Upper lobe of right lung (tissue), 1 donor: ENCODE measurements at regions not wholly inside any gene's neighbourhood (a gene's known extent, or its start where the extent isn't known, plus 50 kb on each side); places are given as distances from the start of the nearest gene placed in this dataset.
A peak's percentile ranks its signal among the peaks of the same experiment; 100 is the strongest.

Experiments
- ATAC-seq: fragments of 200-7000 bp; cut with Tn5 transposase; one replicate; pipeline ENCODE4 v1.9.1; 2020; ENCODE audit warnings: mild to moderate bottlenecking, moderate library complexity
- DNase-seq: peaks from one replicate; pipeline ENCODE4 v3.0.0-alpha.2; 2020
- H3K27ac ChIP-seq: fragments of 200-600 bp; one replicate; pipeline ENCODE4 v1.8.0; 2022
- H3K27me3 ChIP-seq: fragments of 200-600 bp; one replicate; pipeline ENCODE4 v1.8.0; 2022; ENCODE audit warnings: mild to moderate bottlenecking
- H3K36me3 ChIP-seq: fragments of 200-600 bp; one replicate; pipeline ENCODE4 v1.8.0; 2022
- H3K4me1 ChIP-seq: fragments of 200-600 bp; one replicate; pipeline ENCODE4 v1.8.0; 2022
- H3K4me3 ChIP-seq: fragments of 200-600 bp; one replicate; pipeline ENCODE4 v1.8.0; 2022; ENCODE audit warnings: mild to moderate bottlenecking
- H3K9me3 ChIP-seq: fragments of 200-600 bp; one replicate; pipeline ENCODE4 v1.8.0; 2022
- intact Hi-C: fragments of 100-400 bp; cut with DNase I; formaldehyde crosslinking; loops from one replicate; pipeline ENCODE4 v1.11.0; 2022
- TF ChIP-seq, protein P1 (sequence below): fragments of 200-600 bp; IDR thresholded peaks from one replicate; pipeline ENCODE4 v1.8.0; 2022; ENCODE audit warnings: antibody characterized with exemption
- donor health status: DM: no; HTN: yes; CAD: no; lungs with severe emphysema.

DNA sequence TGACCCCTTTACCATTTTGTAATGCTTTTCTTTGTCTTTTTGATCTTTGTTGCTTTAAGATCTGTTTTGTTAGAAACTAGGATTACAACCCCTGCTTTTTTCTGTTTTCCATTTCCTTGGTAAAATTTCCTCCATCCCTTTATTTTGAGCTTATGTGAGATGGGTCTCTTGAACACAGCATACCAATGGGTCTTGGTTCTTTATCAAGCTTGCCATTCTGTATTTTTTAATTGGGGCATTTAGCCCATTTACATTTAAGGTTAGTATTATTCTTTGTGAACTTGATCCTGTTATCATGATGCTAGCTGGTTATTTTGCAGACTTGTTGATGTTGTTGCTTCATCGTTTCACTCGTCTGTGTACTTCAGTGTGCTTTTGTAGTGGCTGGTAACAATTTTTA, 337.3 kb downstream of the SPATA31D1 start:
- no peak overlapping the region for H3K4me3 ChIP-seq
- intact Hi-C loops: no loop called here
- ATAC-seq (no peak), DNase-seq (no peak)
- TF ChIP-seq, protein P1, sequence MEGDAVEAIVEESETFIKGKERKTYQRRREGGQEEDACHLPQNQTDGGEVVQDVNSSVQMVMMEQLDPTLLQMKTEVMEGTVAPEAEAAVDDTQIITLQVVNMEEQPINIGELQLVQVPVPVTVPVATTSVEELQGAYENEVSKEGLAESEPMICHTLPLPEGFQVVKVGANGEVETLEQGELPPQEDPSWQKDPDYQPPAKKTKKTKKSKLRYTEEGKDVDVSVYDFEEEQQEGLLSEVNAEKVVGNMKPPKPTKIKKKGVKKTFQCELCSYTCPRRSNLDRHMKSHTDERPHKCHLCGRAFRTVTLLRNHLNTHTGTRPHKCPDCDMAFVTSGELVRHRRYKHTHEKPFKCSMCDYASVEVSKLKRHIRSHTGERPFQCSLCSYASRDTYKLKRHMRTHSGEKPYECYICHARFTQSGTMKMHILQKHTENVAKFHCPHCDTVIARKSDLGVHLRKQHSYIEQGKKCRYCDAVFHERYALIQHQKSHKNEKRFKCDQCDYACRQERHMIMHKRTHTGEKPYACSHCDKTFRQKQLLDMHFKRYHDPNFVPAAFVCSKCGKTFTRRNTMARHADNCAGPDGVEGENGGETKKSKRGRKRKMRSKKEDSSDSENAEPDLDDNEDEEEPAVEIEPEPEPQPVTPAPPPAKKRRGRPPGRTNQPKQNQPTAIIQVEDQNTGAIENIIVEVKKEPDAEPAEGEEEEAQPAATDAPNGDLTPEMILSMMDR: no peak
- H3K36me3 ChIP-seq: no peaks in the 10 kb centered on the region
- no peaks in the 10 kb centered on the region for H3K9me3 ChIP-seq
- H3K4me1 ChIP-seq: no peaks in the 10 kb centered on the region
- no peaks in the 10 kb centered on the region for H3K27me3 ChIP-seq
- H3K27ac ChIP-seq: no peak overlapping the region

DNA sequence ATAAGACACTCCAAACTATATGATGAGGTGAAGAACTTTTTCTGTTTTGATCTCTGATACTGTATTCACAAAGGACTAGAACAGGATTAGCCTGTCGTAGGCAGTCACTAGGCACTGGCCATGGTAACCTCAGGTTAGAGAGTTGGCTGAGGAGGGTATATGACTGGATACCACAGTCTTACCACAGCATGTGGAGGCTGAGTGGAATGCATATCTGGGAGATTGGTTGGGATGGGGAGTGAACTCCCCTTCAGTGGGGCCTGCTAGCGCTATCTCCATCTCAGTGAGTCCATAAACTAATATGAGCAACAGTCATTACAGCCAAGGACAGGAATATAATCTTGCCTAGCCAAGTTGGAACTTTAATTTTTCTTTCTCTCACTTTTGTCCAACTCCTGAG, 339.1 kb downstream of the SPATA31D1 start:
- TF ChIP-seq, protein P1: no peak
- Histone ChIP-seq H3K9me3 (no peaks in the 10 kb centered on the region), H3K27ac (no peak overlapping the region), H3K27me3 (no peaks in the 10 kb centered on the region), H3K36me3 (no peaks in the 10 kb centered on the region), H3K4me1 (no peaks in the 10 kb centered on the region), H3K4me3 (no peak overlapping the region)
- ATAC-seq: no peak
- intact Hi-C loops: no loop called here
- DNase-seq: no peak

DNA sequence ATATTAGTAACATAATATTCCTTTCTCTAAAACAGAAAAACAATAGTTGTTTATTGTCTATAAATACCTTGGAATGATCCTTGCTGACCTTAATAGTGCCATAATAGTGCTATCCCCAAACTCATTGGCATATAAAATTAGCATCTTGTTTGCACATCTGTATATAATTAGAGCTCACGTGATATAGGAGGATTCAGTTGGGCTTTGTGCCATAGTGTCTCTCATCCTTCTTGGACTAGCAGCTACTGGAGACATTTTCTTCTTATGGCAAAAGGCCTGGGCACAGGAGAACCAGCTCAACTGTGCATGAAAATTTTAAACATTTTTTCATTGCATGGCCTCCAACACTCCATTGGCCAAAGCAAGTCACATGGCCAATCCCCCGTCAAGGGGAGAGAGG, 342.5 kb downstream of the SPATA31D1 start:
- TF ChIP-seq, protein P1: no peak
- intact Hi-C loops: no loop called here
- DNase-seq: no peak
- Histone ChIP-seq H3K36me3 (no peaks in the 10 kb centered on the region), H3K9me3 (no peaks in the 10 kb centered on the region), H3K4me1 (no peaks in the 10 kb centered on the region), H3K4me3 (no peak overlapping the region), H3K27me3 (no peaks in the 10 kb centered on the region), H3K27ac (no peak overlapping the region)
- no peak for ATAC-seq

- no peaks in the 10 kb centered on the region for H3K36me3 ChIP-seq
- intact Hi-C loops: no loop called here
- TF ChIP-seq, protein P1: no peak
- ATAC-seq (peak; percentile 49), DNase-seq (no peak)
- no peak overlapping the region for H3K4me3 ChIP-seq
- H3K27me3 ChIP-seq: no peaks in the 10 kb centered on the region
- no peak overlapping the region for H3K27ac ChIP-seq
- no peaks in the 10 kb centered on the region for H3K4me1 ChIP-seq
- H3K9me3 ChIP-seq: no peaks in the 10 kb centered on the region
Measured at GRCh38 chr9:82332018-82332773, 343.6 kb downstream of the SPATA31D1 start.

GRCh38 chr9:82332774-82333152, 344.2 kb downstream of the SPATA31D1 start:
- H3K4me3 ChIP-seq: no peak overlapping the region
- TF ChIP-seq, protein P1: no peak
- no peaks in the 10 kb centered on the region for H3K9me3 ChIP-seq
- no peak overlapping the region for H3K27ac ChIP-seq
- DNase-seq: no peak
- intact Hi-C loops: no loop called here
- no peaks in the 10 kb centered on the region for H3K36me3 ChIP-seq
- ATAC-seq: no peak
- no peaks in the 10 kb centered on the region for H3K27me3 ChIP-seq
- no peaks in the 10 kb centered on the region for H3K4me1 ChIP-seq

- intact Hi-C loops: no loop called here
- no peaks in the 10 kb centered on the region for H3K9me3 ChIP-seq
- ATAC-seq: no peak
Measured at GRCh38 chr9:82333671-82334070, 345.1 kb downstream of the SPATA31D1 start.

More at GRCh38 chr9:82333671-82334070, 345.1 kb downstream of the SPATA31D1 start:
- Histone ChIP-seq H3K36me3 (no peaks in the 10 kb centered on the region), H3K4me3 (no peak overlapping the region), H3K4me1 (no peaks in the 10 kb centered on the region), H3K27me3 (no peaks in the 10 kb centered on the region), H3K27ac (no peak overlapping the region)
- no peak for DNase-seq
- TF ChIP-seq, protein P1: no peak
